Memory B cell (primary cell): ENCODE measurements at regions not wholly inside any gene's neighbourhood (a gene's known extent, or its start where the extent isn't known, plus 50 kb on each side); places are given as distances from the start of the nearest gene placed in this dataset.

ENCODE experiments used
- ATAC-seq: fragments of 150-1000 bp; cut with Tn5 transposase; 2 replicates; pipeline ENCODE4 v1.10.0; 2021; ENCODE audit warnings: low read depth, mild to moderate bottlenecking, moderate library complexity
- DNase-seq, 2 donors: peaks; one replicate each; pipeline ENCODE4 v3.0.0; 2022; ENCODE audit warnings: low spot score in 2 of 2
- H3K27ac Mint-ChIP-seq: one replicate; pipeline ENCODE4 v1.8.0; 2022; ENCODE audit warnings: mild to moderate bottlenecking, moderate library complexity, mixed read lengths
- H3K27me3 Mint-ChIP-seq: one replicate; pipeline ENCODE4 v1.8.0; 2022; ENCODE audit warnings: mixed read lengths
- H3K36me3 Mint-ChIP-seq: one replicate; pipeline ENCODE4 v1.8.0; 2022; ENCODE audit warnings: mild to moderate bottlenecking, mixed read lengths
- H3K4me1 Mint-ChIP-seq: one replicate; pipeline ENCODE4 v1.8.0; 2022; ENCODE audit warnings: mixed read lengths
- H3K4me3 Mint-ChIP-seq: one replicate; pipeline ENCODE4 v1.8.0; 2022; ENCODE audit warnings: mild to moderate bottlenecking, moderate library complexity, mixed read lengths
- H3K9me3 Mint-ChIP-seq: one replicate; pipeline ENCODE4 v1.8.0; 2022; ENCODE audit warnings: mixed read lengths

DNA sequence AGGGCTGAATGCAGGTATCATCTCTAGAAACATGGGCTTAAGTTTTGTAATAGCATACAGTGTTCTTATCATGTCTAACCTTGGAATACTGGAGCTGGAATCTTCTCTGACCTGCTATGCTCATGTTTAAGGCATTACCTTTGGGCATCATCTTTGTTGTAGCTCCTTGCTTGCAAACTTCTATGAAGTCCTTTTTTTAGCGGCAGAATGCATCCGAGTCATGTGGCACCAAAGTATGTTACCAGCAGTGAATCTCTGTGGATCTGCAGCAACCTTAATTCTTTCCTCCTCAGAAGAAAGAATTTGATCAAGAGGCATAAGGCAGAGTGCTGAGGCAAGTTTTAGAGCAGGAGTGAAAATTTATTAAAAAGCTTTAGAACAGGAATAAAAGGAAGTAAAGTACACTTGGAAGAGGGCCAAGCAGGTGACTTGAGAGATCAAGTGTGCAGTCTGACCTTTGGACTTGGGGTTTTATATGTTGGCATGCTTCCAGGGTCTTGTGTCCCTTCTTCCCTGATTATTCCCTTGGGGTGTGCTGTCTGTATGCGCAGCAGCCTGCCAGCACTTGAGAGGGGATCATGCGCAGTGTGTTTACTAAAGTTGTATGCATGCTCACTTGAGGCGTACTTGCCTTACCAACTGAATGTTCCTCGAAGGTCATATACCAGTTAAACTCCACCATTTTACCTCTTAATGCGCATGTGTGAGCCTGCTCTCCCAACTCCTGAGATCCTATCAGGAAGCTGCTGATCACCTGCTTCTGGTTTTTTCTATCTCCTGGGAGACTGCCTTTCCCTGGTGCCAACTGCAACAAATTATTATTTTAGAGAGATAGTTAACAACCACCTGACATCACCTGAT is 115.5 kb downstream of the LACC1 start:
- H3K27ac Mint-ChIP-seq = no peak overlapping the region
- ATAC-seq (no peak), DNase-seq (no peak)
- no peaks in the 10 kb centered on the region for H3K4me1 Mint-ChIP-seq
- no peaks in the 10 kb centered on the region for H3K9me3 Mint-ChIP-seq
- H3K4me3 Mint-ChIP-seq = no peak overlapping the region
- H3K27me3 Mint-ChIP-seq = peaks cover 4% of the 10 kb centered on the region
- no peaks in the 10 kb centered on the region for H3K36me3 Mint-ChIP-seq

DNA sequence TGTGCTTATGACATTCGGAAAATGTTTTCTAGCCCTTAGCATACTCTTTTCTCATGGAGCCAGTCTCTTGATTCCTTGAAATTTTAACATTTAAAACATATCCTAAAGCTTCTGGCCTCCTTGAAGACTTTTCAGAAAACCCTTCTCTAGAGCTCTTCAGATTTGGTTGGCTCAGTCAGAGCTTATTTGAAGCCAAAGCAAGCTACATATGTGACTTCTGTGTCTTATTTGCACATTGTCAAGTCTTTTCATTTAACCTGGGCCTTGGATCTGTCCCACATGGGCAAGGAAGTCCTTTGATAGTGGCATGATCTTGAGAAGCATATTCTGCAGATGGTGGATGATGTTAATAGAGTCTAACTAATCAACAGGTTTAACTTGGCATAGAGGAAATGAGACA is 116.5 kb downstream of the LACC1 start:
- H3K27me3 Mint-ChIP-seq = peaks cover 6% of the 10 kb centered on the region

DNA sequence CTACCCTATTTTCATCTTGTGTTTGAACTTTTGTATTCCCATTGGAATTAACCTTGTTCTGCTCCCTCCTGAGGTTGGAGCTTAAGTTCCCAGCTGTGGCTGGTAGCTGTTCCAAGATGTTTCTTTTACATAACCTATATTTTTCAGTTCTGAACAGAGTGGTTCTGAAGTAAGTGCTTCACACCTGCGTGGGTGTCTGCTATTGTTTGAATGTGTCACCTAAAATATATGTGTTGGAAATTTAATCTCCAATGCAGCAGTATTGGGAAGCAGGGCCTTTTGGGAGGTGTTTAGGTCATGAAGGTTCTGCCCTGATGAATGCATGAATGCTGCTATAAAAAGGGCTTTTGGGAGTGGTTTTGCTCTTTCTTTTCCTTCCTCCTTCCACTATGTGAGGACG is 123.8 kb downstream of the LACC1 start:
- H3K4me1 Mint-ChIP-seq = no peaks in the 10 kb centered on the region
- no peak overlapping the region for H3K27ac Mint-ChIP-seq
- ATAC-seq (no peak), DNase-seq (no peak)
- no peaks in the 10 kb centered on the region for H3K36me3 Mint-ChIP-seq
- H3K27me3 Mint-ChIP-seq = peaks cover 8% of the 10 kb centered on the region
- no peak overlapping the region for H3K4me3 Mint-ChIP-seq
- H3K9me3 Mint-ChIP-seq = no peaks in the 10 kb centered on the region

More for the DNA sequence above, 116.5 kb downstream of the LACC1 start:
- no peak for DNase-seq
- no peaks in the 10 kb centered on the region for H3K9me3 Mint-ChIP-seq
- no peak overlapping the region for H3K27ac Mint-ChIP-seq
- H3K4me3 Mint-ChIP-seq = no peak overlapping the region
- no peaks in the 10 kb centered on the region for H3K36me3 Mint-ChIP-seq
- no peaks in the 10 kb centered on the region for H3K4me1 Mint-ChIP-seq
- ATAC-seq = no peak

- Mint-ChIP-seq H3K4me3 (no peak overlapping the region), H3K4me1 (no peaks in the 10 kb centered on the region), H3K27me3 (peaks cover 8% of the 10 kb centered on the region), H3K9me3 (no peaks in the 10 kb centered on the region), H3K36me3 (no peaks in the 10 kb centered on the region), H3K27ac (no peak overlapping the region)
- DNase-seq (no peak), ATAC-seq (no peak)
These were observed 125.2 kb downstream of the LACC1 start for GRCh38 chr13:44004878-44005277.

GRCh38 chr13:44007451-44007850 is 127.7 kb downstream of the LACC1 start:
- H3K4me1 Mint-ChIP-seq = no peaks in the 10 kb centered on the region
- H3K27me3 Mint-ChIP-seq = peaks cover 7% of the 10 kb centered on the region
- DNase-seq (no peak), ATAC-seq (no peak)
- H3K36me3 Mint-ChIP-seq = no peaks in the 10 kb centered on the region
- no peak overlapping the region for H3K4me3 Mint-ChIP-seq
- H3K9me3 Mint-ChIP-seq = no peaks in the 10 kb centered on the region
- no peak overlapping the region for H3K27ac Mint-ChIP-seq

DNA sequence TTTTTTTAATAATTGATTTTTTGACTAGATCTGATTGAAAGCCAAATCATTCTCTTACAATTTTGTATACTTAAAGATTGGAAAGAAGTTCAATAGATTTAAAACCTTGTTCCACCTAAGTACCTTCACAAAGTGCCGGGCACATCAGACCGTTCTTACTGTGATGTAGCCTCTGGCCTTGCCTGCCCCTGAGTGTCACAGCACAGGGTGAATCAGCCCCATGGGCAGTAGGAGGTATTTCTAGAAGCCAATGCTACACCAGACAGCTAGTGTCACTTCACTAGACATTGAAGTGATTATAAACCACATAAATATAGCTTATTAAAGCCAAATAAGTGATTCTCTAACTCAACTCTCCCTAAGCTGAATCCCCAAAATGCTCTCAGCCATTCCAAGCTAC is 131.3 kb downstream of the LACC1 start:
- Mint-ChIP-seq H3K27ac (no peak overlapping the region), H3K27me3 (peaks cover 5% of the 10 kb centered on the region), H3K4me1 (no peaks in the 10 kb centered on the region), H3K9me3 (no peaks in the 10 kb centered on the region), H3K4me3 (no peak overlapping the region), H3K36me3 (no peaks in the 10 kb centered on the region)
- ATAC-seq (no peak), DNase-seq (no peak)

DNA sequence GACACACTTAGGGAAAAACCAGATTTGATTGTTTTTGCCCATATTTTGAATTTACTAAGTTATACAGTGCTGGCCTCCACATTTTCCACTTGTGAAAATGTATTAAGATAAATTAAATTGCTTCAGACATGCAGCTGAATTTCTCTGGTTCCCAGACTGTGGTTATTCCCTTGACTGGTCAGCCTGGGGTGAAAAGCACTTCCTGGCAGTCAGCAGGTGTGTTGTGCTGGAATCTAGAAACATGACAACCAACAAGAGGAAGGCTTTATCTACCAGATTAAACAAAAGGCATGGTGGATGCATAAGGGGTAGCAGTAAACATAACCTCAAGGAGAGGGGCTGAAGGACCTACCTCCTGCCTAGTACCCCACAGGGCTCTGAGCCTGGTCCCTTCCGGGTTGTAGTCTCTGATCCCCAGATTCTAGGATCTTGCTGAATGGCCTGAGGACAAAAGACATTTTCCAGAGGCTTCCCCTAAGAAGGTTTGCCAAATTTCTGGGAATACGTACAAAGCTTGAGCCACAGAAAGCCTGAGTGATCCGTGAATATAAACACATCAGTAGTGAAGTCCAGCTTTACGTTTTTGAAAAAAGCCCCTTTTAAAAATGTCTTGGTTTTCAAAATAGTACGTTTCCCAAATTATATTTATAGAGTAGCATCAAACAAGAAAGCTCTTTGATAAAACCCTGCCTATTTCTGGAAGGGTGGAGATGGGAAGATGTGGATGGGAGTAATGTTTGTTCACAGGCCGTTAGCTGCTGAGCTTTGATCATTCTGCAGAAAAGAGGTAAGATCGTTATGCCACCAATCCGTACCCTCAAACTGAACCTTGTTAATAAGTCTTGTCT is 133.4 kb downstream of the LACC1 start:
- no peaks in the 10 kb centered on the region for H3K36me3 Mint-ChIP-seq
- peaks cover 7% of the 10 kb centered on the region for H3K4me1 Mint-ChIP-seq
- no peaks in the 10 kb centered on the region for H3K9me3 Mint-ChIP-seq
- DNase-seq (no peak), ATAC-seq (no peak)
- peaks cover 8% of the 10 kb centered on the region for H3K27me3 Mint-ChIP-seq
- H3K27ac Mint-ChIP-seq = no peak overlapping the region
- no peak overlapping the region for H3K4me3 Mint-ChIP-seq

DNA sequence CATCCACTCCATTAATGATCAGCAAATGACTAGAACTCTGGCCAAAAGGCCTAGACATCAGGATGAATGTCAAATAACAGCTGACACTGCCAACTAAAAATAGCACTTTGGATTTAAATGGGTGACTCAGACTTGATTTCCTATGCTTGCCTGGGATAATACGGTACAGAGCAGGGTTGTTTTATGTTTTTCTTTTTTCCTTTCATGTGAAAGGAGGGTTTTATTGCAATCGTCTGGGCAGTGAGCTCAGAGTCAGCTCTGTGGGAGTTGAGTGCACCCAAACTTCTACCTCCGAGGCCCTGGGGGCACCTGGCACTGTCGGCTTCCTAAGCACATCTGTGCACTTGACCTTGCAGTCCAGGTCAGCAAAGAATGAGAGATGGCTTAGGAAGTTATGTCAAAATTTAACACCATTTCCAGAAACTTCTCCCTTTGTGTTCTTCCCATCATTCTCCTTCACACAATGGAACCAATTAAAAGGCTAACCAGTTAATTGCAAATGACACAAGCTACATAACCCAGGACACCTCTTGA is 134.1 kb downstream of the LACC1 start:
- Mint-ChIP-seq H3K27me3 (peaks cover 10% of the 10 kb centered on the region), H3K36me3 (no peaks in the 10 kb centered on the region), H3K4me3 (no peak overlapping the region), H3K9me3 (no peaks in the 10 kb centered on the region), H3K4me1 (peaks cover 9% of the 10 kb centered on the region), H3K27ac (no peak overlapping the region)
- no peak for DNase-seq
- no peak for ATAC-seq

DNA sequence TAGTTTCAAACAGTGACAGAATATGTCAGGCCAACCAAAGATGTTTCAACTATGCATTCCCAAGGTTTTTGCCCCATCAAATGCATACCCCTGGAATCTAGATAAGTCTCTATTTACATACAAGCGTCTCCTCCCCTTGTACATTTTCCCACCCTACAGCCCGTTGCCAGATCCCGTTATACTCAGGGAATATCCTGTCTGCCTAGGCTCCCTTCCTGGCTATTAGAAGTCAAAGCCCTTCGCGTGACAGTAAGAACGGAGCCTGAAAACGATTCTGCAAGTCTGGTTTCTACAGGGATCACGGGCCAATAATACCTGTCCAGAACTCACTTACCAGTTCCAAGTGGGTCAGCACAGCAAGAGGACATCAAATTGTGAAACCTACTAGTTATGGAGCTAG is 134.8 kb downstream of the LACC1 start:
- H3K4me1 Mint-ChIP-seq = peaks cover 9% of the 10 kb centered on the region
- peaks cover 10% of the 10 kb centered on the region for H3K27me3 Mint-ChIP-seq
- no peak overlapping the region for H3K4me3 Mint-ChIP-seq
- H3K36me3 Mint-ChIP-seq = no peaks in the 10 kb centered on the region
- no peaks in the 10 kb centered on the region for H3K9me3 Mint-ChIP-seq
- ATAC-seq (no peak), DNase-seq (no peak)
- H3K27ac Mint-ChIP-seq = no peak overlapping the region

DNA sequence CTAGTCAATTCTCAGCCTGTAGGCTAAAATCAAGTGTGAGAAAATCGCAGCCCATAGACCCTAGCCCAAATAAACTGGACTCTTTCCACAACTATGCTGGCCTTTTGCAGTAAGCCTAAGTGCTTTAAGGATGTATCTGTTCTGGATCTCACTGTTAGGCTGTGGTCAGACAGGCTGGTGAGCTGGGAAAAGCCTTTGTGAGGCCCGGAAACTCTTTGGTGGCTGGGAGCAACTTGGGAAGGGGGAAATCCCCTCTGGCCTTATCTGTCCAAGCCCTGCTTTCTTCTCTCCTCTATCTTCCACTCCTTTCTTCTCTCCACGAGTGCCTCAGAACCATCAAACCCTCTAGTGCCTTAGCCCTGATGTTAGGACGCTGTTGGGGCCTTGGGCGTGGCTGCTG is 135.4 kb downstream of the LACC1 start:
- H3K36me3 Mint-ChIP-seq = no peaks in the 10 kb centered on the region
- peaks cover 9% of the 10 kb centered on the region for H3K4me1 Mint-ChIP-seq
- no peak overlapping the region for H3K27ac Mint-ChIP-seq
- DNase-seq = no peak
- no peak for ATAC-seq
- peaks cover 10% of the 10 kb centered on the region for H3K27me3 Mint-ChIP-seq
- H3K9me3 Mint-ChIP-seq = no peaks in the 10 kb centered on the region
- no peak overlapping the region for H3K4me3 Mint-ChIP-seq

GRCh38 chr13:44015811-44016210 is 136.1 kb downstream of the LACC1 start:
- no peaks in the 10 kb centered on the region for H3K9me3 Mint-ChIP-seq

DNA sequence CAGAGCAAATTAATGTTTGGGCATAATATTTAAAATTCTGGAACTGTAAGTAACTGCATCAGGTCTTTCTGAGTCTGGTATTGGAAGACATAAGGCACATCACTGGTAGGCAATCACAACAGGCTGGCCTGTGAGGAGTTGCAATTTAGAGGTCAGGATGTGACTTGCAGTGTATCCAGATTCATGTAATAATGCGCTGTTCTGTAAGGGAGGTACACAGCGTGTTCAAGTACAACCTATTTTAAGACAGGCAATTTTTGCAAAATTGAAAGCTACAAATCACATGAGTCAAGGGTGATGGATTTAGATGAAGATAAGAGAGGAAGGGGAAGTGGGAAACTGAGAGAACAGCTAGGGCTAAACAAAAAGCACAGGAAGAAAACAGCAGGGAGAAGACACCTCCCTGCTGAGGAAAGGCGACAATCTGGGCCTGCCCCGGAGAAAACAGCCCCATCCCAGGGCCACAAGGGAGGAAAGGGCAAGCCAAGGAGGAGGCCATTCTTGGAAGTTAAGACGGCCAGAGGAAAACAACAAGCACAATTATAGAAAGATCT is 138.1 kb downstream of the LACC1 start:
- no peak overlapping the region for H3K4me3 Mint-ChIP-seq
- H3K9me3 Mint-ChIP-seq = no peaks in the 10 kb centered on the region
- H3K27ac Mint-ChIP-seq = no peak overlapping the region
- peaks cover 9% of the 10 kb centered on the region for H3K27me3 Mint-ChIP-seq
- H3K36me3 Mint-ChIP-seq = no peaks in the 10 kb centered on the region
- H3K4me1 Mint-ChIP-seq = peaks cover 9% of the 10 kb centered on the region
- DNase-seq = no peak
- no peak for ATAC-seq

More at GRCh38 chr13:44015811-44016210, 136.1 kb downstream of the LACC1 start:
- Mint-ChIP-seq H3K4me1 (peaks cover 9% of the 10 kb centered on the region), H3K27ac (no peak overlapping the region), H3K27me3 (peaks cover 10% of the 10 kb centered on the region), H3K4me3 (no peak overlapping the region), H3K36me3 (no peaks in the 10 kb centered on the region)
- DNase-seq (no peak), ATAC-seq (no peak)

- Mint-ChIP-seq H3K4me3 (no peak overlapping the region), H3K27me3 (peaks cover 13% of the 10 kb centered on the region), H3K4me1 (peaks cover 9% of the 10 kb centered on the region), H3K27ac (no peak overlapping the region), H3K36me3 (no peaks in the 10 kb centered on the region), H3K9me3 (no peaks in the 10 kb centered on the region)
- no peak for ATAC-seq
- DNase-seq = no peak
These were observed 139.9 kb downstream of the LACC1 start for GRCh38 chr13:44019651-44020050.

DNA sequence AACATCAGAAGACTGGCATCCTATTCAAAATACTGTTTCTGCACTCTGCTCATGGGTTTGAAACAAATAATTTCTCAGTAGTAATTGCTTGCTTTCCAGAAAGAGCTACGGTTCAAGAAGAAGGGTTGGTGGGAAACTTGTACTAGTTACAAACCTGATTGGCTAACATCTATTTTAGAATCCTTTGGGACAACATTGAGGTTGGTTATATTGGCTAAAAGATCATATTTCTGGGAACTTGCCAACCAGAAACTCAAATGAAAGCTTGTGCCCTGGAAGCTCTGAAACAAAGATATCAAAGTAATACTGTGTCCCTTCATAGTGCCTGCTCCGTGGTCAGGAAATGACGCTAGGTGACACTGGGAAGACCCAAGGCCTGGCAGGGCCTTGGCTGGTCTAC is 141.7 kb downstream of the LACC1 start:
- no peak for ATAC-seq
- Mint-ChIP-seq H3K4me1 (peaks cover 9% of the 10 kb centered on the region), H3K27me3 (peaks cover 11% of the 10 kb centered on the region), H3K9me3 (no peaks in the 10 kb centered on the region), H3K4me3 (no peak overlapping the region), H3K27ac (no peak overlapping the region), H3K36me3 (no peaks in the 10 kb centered on the region)
- DNase-seq = no peak
